Neutrophil (primary cell): ENCODE measurements at regions not wholly inside any gene's neighbourhood (a gene's known extent, or its start where the extent isn't known, plus 50 kb on each side); places are given as distances from the start of the nearest gene placed in this dataset.

Experiments used
- H3K27ac ChIP-seq: fragments of 200-600 bp; sonication (generic); 2 replicates; pipeline ENCODE4 v1.5.1; 2016; ENCODE audit warnings: mild to moderate bottlenecking, moderate library complexity
- H3K27me3 ChIP-seq: fragments of 200-600 bp; sonication (generic); 2 replicates; pipeline ENCODE4 v1.6.0; 2016; ENCODE audit warnings: mild to moderate bottlenecking
- H3K36me3 ChIP-seq: fragments of 200-600 bp; sonication (generic); 2 replicates; pipeline ENCODE4 v1.5.1; 2017
- H3K4me1 ChIP-seq, 2 experiments: fragments of 200-600 bp in 1 of 2; sonication (generic) in 1 of 2; 1 replicate in 1 of 2; 2 replicates in 1 of 2; pipeline versions ENCODE4 v1.5.1 to v1.6.1; 2013 to 2016; ENCODE audit warnings: low read depth in 1 of 2, low read length in 1 of 2, mild to moderate bottlenecking in 1 of 2, moderate library complexity in 1 of 2; ENCODE audit not compliant: control insufficient read depth in 1 of 2, insufficient read depth in 1 of 2
- H3K4me3 ChIP-seq, 2 experiments: fragments of 200-600 bp in 1 of 2; sonication (generic) in 1 of 2; 1 replicate in 1 of 2; 2 replicates in 1 of 2; pipeline ENCODE4 v1.5.1; 2013 to 2016; ENCODE audit warnings: low read depth in 1 of 2, low read length in 1 of 2, mild to moderate bottlenecking in 1 of 2, moderate library complexity in 1 of 2
- H3K9me3 ChIP-seq: fragments of 200-600 bp; sonication (generic); 2 replicates; pipeline ENCODE4 v1.5.1; 2016
- TF ChIP-seq, protein P1 (sequence below): fragments of 200-600 bp; sonication (generic); IDR thresholded peaks from 2 replicates; pipeline ENCODE4 v1.5.1; 2016; ENCODE audit warnings: antibody characterized with exemption

DNA sequence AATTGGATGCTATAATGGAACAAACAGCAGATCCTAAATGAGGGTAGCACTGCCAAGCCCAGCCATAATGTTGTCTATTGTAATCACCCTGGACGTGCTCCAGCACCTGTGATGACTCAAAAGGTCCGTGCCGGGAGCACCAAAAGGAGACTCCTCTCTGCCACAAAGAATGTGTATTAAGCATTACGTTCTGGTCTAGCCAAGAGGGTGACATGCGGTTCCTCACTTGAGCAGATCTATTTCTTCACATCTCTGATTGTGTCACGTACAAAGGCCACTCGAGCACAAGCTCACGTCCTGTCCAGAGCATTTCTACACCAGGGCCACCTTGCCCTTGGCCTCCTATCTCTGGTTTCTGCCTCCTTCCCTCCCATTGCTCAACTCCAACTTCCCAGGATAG is 219.9 kb upstream of the IRS2 start:
- Histone ChIP-seq H3K27me3 (no peaks in the 10 kb centered on the region), H3K4me3 (no peak overlapping the region), H3K9me3 (no peaks in the 10 kb centered on the region), H3K36me3 (no peaks in the 10 kb centered on the region), H3K27ac (no peak overlapping the region), H3K4me1 (no peaks in the 10 kb centered on the region)
- TF ChIP-seq, protein P1, sequence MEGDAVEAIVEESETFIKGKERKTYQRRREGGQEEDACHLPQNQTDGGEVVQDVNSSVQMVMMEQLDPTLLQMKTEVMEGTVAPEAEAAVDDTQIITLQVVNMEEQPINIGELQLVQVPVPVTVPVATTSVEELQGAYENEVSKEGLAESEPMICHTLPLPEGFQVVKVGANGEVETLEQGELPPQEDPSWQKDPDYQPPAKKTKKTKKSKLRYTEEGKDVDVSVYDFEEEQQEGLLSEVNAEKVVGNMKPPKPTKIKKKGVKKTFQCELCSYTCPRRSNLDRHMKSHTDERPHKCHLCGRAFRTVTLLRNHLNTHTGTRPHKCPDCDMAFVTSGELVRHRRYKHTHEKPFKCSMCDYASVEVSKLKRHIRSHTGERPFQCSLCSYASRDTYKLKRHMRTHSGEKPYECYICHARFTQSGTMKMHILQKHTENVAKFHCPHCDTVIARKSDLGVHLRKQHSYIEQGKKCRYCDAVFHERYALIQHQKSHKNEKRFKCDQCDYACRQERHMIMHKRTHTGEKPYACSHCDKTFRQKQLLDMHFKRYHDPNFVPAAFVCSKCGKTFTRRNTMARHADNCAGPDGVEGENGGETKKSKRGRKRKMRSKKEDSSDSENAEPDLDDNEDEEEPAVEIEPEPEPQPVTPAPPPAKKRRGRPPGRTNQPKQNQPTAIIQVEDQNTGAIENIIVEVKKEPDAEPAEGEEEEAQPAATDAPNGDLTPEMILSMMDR = no peak

DNA sequence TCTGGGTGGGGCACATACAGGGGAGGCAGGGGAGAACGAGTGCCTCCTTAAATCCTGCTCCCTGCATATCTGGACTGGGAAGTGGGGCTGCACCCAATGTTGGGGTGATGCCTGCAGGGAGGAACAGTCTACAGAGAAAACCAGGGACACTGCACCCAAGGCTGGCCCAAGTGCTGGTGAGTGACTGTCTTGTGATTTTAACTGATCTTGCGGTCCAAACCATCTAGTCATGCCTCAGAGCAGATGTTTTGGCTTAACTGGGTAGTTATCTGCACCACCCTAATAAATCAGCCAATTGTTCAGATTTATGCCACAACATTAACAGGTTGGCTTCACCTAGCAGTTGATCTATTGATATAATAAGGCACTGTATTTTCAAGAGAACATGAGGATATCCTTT is 219.2 kb upstream of the IRS2 start:
- no peaks in the 10 kb centered on the region for H3K4me1 ChIP-seq
- H3K9me3 ChIP-seq = no peaks in the 10 kb centered on the region
- no peak overlapping the region for H3K27ac ChIP-seq
- H3K36me3 ChIP-seq = no peaks in the 10 kb centered on the region
- no peak overlapping the region for H3K4me3 ChIP-seq
- no peaks in the 10 kb centered on the region for H3K27me3 ChIP-seq
- TF ChIP-seq, protein P1 = no peak

DNA sequence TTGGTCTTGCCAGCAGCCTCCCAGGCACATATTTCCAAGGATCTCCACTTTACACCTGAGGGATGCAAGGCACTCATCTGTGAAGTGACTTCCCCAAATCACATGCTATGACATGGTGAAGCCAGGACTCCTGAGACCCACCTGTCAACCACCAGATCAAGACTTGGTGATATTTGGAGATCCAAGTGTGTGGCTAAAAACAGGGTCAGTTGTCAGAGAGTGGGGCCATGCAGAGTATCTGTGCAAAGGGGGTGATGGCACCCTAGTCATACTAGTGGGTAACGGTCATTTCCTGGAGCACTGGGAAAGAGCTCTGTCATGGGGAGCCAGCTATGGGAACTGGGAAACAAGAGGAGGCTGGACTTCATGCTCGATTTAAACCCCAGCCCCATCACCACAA is 218.4 kb upstream of the IRS2 start:
- Histone ChIP-seq H3K4me3 (no peak overlapping the region), H3K27ac (no peak overlapping the region), H3K36me3 (no peaks in the 10 kb centered on the region), H3K9me3 (no peaks in the 10 kb centered on the region), H3K27me3 (no peaks in the 10 kb centered on the region), H3K4me1 (no peaks in the 10 kb centered on the region)
- TF ChIP-seq, protein P1 = no peak

DNA sequence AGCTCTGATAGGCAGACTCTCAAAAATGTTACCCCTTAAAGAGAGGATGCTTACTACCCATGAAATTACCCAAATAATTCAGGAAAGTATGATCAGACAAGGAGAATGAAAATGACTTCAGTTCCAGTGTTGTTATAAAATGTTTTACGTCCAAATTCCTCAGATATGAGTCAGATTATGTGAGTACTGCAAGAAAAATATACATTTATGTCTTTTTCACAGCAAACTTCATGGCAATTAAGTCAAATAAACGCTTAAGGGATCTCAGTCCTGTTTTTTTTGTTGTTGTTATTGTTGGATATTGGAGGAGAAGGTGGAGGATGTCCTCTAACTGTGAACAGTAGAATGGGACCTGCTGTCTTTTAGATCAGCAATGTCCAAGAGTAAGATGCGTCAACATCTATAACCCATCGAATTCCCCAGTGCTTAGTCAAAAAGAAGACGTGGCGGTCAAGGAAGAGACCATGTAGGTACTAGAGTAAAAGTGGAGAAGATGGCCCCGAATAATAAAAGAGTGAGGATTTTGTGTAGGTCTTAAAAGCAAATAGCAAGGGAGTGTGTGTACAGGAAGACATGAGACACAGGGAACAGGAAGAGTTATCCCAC is 215.4 kb upstream of the IRS2 start:
- Histone ChIP-seq H3K27me3 (no peaks in the 10 kb centered on the region), H3K4me3 (no peak overlapping the region), H3K4me1 (no peaks in the 10 kb centered on the region), H3K27ac (no peak overlapping the region), H3K9me3 (no peaks in the 10 kb centered on the region), H3K36me3 (no peaks in the 10 kb centered on the region)
- TF ChIP-seq, protein P1 = no peak

DNA sequence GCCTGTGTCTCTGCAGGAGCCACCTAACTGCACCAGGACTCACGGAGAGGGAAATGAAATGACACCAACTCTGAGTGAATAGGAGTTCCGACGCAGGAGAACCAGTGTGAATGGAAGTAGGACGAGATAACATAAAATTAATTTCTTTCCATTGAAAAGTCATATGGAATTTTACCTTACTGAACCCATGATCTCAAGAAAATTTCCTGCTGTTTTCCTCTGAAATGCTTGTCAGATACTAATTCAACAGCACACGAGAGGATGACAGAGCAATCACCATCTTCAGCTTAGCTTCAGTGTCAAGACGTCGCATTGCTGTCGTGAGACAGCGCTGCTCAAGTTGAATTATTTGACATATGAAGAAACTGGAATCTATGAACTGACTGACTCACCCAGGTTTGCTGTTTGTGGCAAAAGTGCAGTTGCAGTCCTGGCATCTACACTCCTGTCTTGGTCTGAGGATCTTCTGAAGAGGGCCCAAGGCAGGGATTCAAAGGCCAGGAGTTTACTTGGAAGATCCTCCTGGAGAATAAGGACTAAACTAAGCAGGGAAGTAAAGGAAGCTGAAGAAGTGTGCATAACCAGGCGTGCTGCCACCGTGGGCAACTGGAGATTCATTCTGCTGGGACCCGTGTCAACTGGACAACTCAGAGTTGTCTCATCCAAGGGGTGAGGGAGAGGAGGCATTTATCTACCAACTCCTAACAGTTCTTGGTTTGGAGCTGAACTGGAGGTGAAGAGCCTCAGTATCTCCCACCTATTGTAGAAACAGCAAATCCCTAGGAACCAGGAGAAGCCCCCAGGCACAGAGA is 214.4 kb upstream of the IRS2 start:
- H3K9me3 ChIP-seq = no peaks in the 10 kb centered on the region
- no peaks in the 10 kb centered on the region for H3K27me3 ChIP-seq
- H3K27ac ChIP-seq = no peak overlapping the region
- no peaks in the 10 kb centered on the region for H3K36me3 ChIP-seq
- no peaks in the 10 kb centered on the region for H3K4me1 ChIP-seq
- TF ChIP-seq, protein P1 = no peak
- no peak overlapping the region for H3K4me3 ChIP-seq
